LNCaP clone FGC (cell line): ENCODE measurements at regions not wholly inside any gene's neighbourhood (a gene's known extent, or its start where the extent isn't known, plus 50 kb on each side); places are given as distances from the start of the nearest gene placed in this dataset.

ENCODE experiments used
- DNase-seq: peaks from one replicate; pipeline ENCODE4 v3.0.0-alpha.2; 2011; ENCODE audit warnings: low read depth
- H3K4me3 ChIP-seq: 2 replicates; pipeline ENCODE4 v1.5.1; 2011; ENCODE audit warnings: mild to moderate bottlenecking, low read depth, low read length, control low read depth
- TF ChIP-seq, protein P1 (sequence below): IDR thresholded peaks from 2 replicates; pipeline ENCODE4 v1.5.1; 2012; ENCODE audit warnings: mild to moderate bottlenecking; ENCODE audit not compliant: control insufficient read depth, insufficient read depth; ENCODE audit errors: extremely low read depth

DNA sequence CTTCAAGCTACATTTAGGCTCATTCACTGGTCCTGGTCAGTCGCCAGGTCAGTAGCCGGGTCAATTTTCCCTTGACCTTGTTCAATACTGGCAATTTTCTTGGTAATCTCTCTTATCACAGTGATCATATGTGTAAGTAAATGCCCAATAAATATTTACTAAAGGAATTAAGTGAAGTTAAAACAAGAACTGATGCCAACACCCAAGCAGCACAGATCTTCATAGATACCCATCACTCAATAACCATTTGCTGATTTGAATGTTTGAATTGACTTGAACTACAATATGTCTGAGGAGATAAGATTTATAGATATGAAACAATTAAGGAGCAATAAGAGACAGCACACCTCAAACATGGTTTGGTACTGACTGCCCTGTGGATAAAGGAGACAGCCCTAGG is 100.8 kb upstream of the PREP start:
- no peak overlapping the region for H3K4me3 ChIP-seq
- DNase-seq = peak; percentile 90
- TF ChIP-seq, protein P1, sequence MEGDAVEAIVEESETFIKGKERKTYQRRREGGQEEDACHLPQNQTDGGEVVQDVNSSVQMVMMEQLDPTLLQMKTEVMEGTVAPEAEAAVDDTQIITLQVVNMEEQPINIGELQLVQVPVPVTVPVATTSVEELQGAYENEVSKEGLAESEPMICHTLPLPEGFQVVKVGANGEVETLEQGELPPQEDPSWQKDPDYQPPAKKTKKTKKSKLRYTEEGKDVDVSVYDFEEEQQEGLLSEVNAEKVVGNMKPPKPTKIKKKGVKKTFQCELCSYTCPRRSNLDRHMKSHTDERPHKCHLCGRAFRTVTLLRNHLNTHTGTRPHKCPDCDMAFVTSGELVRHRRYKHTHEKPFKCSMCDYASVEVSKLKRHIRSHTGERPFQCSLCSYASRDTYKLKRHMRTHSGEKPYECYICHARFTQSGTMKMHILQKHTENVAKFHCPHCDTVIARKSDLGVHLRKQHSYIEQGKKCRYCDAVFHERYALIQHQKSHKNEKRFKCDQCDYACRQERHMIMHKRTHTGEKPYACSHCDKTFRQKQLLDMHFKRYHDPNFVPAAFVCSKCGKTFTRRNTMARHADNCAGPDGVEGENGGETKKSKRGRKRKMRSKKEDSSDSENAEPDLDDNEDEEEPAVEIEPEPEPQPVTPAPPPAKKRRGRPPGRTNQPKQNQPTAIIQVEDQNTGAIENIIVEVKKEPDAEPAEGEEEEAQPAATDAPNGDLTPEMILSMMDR = no peak

DNA sequence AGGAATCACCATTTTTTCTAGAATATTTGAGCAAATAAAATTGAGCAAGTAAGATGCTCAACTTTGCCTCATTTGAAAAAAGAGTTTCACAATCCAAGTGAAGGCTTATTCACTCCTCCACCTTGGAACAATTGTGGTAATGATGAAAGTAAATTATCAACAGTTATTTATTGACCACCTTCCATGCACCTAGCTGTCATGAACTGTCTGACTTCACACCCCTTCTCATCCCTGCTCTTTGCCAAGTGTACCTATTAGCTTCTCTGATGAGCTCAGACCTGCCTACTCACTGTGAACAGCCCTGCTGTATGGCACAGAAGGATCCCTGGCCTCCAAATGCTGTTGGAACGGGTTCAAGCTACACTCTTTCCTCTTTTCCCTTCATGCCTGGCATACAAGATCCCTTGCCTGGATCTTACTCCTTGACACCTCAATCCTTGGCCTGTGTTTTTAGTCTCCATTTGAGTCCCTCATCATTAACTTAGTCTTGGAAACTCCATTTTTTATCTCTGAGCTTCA is 99.0 kb upstream of the PREP start:
- no peak for DNase-seq
- no peak overlapping the region for H3K4me3 ChIP-seq
- TF ChIP-seq, protein P1 = no peak

DNA sequence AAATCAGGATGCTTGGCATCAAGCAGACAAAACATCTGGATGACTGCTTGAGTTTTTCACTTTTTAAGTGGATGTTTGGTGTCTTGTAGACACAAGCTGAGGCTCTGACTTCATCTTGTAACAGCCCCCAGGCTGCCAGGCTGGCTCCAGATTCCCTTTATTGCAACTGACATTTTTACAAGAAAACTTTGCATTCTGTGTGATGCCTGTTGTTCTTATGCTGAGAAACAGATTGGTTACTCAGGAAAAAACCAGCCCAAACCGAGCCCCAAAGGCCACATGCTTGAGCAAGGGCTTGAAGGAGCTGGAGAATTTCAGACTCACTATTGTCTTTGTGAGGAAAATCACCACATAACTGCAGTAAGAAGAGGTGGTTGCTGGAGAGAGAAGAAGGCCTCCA is 98.4 kb upstream of the PREP start:
- H3K4me3 ChIP-seq = no peak overlapping the region
- no peak for DNase-seq
- TF ChIP-seq, protein P1 = no peak

DNA sequence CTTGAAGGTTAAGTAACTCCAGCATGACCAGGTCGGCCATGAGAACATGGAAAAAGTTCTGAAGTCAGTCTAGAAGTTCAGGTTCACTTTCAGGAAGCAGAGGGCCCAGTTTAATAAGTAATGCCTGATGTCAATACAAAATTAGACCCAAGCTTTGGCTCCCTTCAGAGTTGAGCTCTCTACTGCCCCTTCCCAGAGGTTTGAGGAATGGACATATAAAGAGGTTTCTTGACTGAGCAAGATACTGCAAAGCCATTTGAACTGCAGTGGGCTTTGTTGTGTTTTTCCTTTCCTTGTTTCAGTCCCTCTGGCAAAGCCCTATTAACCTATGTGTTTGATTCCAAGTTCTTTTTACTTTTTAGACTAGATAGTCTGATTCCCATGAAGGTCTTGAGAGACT is 97.8 kb upstream of the PREP start:
- TF ChIP-seq, protein P1 = no peak
- H3K4me3 ChIP-seq = no peak overlapping the region
- no peak for DNase-seq

DNA sequence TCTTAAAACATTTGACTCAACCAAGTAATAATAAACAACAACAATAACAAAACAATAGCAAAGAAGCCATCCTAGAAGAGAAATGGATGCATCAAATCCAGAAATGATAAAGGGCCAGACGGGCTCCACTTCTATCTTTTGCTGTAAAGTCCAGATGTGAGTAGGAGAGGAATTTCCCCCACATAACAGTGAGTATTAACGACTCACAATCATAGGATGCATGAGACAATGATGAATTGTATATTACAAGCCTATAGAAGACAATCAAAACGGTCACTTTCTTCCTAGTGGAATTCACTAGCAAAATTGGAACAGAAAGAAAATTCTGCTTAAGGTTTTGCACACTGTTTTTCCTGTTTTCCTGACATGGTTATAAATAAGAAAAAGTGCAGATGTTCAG is 97.0 kb upstream of the PREP start:
- TF ChIP-seq, protein P1 = no peak

DNA sequence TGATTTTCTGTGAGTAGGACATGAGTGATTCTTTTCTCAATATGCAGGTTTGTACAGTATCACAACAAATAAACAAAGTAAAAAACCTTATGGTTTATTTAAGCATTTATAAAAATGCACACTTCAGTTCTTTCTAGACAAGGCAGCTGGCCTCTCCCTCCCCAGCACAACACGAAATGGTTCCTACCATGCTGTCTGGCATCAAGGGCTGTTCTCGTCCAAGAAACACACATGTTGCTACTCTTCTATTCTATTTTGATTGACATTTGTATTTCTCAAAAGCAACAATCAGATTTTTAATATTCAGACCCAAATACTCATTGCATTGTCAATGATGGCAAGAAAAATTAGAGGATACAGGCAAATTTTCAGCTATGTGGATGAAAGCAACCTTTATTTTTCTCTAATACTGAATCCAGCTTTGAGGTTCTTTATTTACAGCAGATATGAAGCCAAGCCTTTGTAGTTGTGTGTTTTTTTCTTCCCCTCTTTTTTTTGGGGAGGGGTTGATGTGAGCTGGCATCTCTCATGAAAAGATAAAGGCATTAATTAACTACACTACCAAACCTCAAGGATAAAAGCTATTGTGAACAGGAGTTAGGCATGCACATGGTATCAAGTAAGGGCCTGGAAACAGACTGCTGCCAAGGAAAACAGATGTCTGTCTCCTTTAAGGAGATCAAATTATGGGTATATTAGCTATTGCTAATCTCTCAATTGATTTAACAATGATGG is 96.4 kb upstream of the PREP start:
- no peak for DNase-seq
- H3K4me3 ChIP-seq = no peak overlapping the region
- TF ChIP-seq, protein P1 = no peak

More for the DNA sequence above, 97.0 kb upstream of the PREP start:
- no peak overlapping the region for H3K4me3 ChIP-seq
- no peak for DNase-seq

DNA sequence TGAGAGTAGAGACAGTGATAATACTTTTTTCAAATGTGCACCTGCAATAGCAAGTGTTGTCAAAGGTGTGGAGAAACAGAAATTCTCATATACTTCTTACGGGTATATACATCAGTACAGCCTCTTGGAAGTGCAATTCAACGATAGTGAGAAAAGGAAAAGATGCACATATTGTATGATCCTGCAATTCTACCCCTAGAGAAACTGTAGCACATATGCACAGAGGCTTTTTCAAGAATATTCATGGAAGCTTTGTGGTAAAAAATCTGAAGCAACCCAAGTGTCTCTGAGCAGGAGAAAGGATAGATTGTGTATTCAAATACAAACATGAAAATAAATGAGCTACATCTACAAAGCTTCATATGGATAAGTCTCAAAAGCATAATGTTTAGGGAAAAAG is 94.7 kb upstream of the PREP start:
- H3K4me3 ChIP-seq = no peak overlapping the region
- TF ChIP-seq, protein P1 = no peak
- DNase-seq = no peak
